ENCODE measurements at regions not wholly inside any gene's neighbourhood (a gene's known extent, or its start where the extent isn't known, plus 50 kb on each side); places are given as distances from the start of the nearest gene placed in this dataset.

- DNase-seq: no peak
These were observed 330.0 kb upstream of the PMFBP1 start for GRCh38 chr16:72501739-72502593.

GRCh38 chr16:72500545-72500944 is 328.6 kb upstream of the PMFBP1 start:
- DNase-seq: no peak

- no peak for DNase-seq
These were observed 321.9 kb upstream of the PMFBP1 start for GRCh38 chr16:72493716-72494415.

GRCh38 chr16:72487283-72487682 is 315.3 kb upstream of the PMFBP1 start:
- DNase-seq: no peak

- no peak for DNase-seq
These were observed 310.7 kb upstream of the PMFBP1 start for GRCh38 chr16:72482695-72483094.

- no peak for DNase-seq
These were observed 309.5 kb upstream of the PMFBP1 start for GRCh38 chr16:72481419-72481818.

GRCh38 chr16:72480911-72481310 is 309.0 kb upstream of the PMFBP1 start:
- no peak for DNase-seq

- DNase-seq: no peak
These were observed 303.7 kb upstream of the PMFBP1 start for GRCh38 chr16:72475688-72476087.

GRCh38 chr16:72474501-72475123 is 302.7 kb upstream of the PMFBP1 start:
- no peak for DNase-seq

- no peak for DNase-seq
These were observed 301.7 kb upstream of the PMFBP1 start for GRCh38 chr16:72473631-72474030.

- no peak for DNase-seq
These were observed 299.5 kb upstream of the PMFBP1 start for GRCh38 chr16:72471317-72471924.

- DNase-seq: no peak
These were observed 298.6 kb upstream of the PMFBP1 start for GRCh38 chr16:72470541-72470940.

- no peak for DNase-seq
These were observed 298.0 kb upstream of the PMFBP1 start for GRCh38 chr16:72469932-72470331.

GRCh38 chr16:72468582-72468981 is 296.6 kb upstream of the PMFBP1 start:
- no peak for DNase-seq

- DNase-seq: no peak
These were observed 295.3 kb upstream of the PMFBP1 start for GRCh38 chr16:72467157-72467759.

- no peak for DNase-seq
These were observed 292.8 kb upstream of the PMFBP1 start for GRCh38 chr16:72464597-72465368.

GRCh38 chr16:72464052-72464451 is 292.1 kb upstream of the PMFBP1 start:
- DNase-seq: no peak

- no peak for DNase-seq
These were observed 286.1 kb upstream of the PMFBP1 start for GRCh38 chr16:72458035-72458434.

GRCh38 chr16:72457243-72457940 is 285.4 kb upstream of the PMFBP1 start:
- no peak for DNase-seq

- no peak for DNase-seq
These were observed 284.0 kb upstream of the PMFBP1 start for GRCh38 chr16:72455743-72456659.

Data from stimulated activated naive CD4-positive, alpha-beta T cell treated with Interleukin-2 at 50 U/mL for 16 hours (primary cell).